T-cell (primary cell): ENCODE measurements at regions not wholly inside any gene's neighbourhood (a gene's known extent, or its start where the extent isn't known, plus 50 kb on each side); places are given as distances from the start of the nearest gene placed in this dataset.
A peak's percentile ranks its signal among the peaks of the same experiment; 100 is the strongest.

Experiments
- ATAC-seq, 4 experiments: fragments of 200-7000 bp in 3 of 4; fragments of 150-1000 bp in 1 of 4; cut with Tn5 transposase; replicated peaks in 1 of 4; 1 replicate in 3 of 4; 2 replicates in 1 of 4; pipeline ENCODE4 v1.10.0; 2021; ENCODE audit warnings: moderate library complexity in 3 of 4, mild to moderate bottlenecking in 2 of 4, moderate number of reproducible peaks in 1 of 4
- CTCF ChIA-PET, 2 donors: fragments of 300-600 bp; sonication (Branson Sonifier 250); formaldehyde crosslinking; loops; one replicate each; lab custom pipeline; 2022; ENCODE audit warnings: antibody characterized with exemption in 2 of 2; lab: Charles Lee
- POLR2A ChIA-PET, 2 donors: fragments of 300-600 bp; sonication (Branson Sonifier 250); formaldehyde crosslinking; loops; one replicate each; lab custom pipeline; 2022; ENCODE audit warnings: antibody characterized with exemption in 2 of 2; lab: Charles Lee
- DNase-seq, 35 experiments: peaks; one replicate each; pipeline versions ENCODE4 v3.0.0 to v3.0.0-alpha.2; 2013 to 2023
- H3K27ac ChIP-seq: one replicate; pipeline ENCODE4 v1.5.1; 2013; ENCODE audit warnings: low read length
- H3K27me3 ChIP-seq, 2 experiments: replicated peaks in 1 of 2; 1 replicate in 1 of 2; 2 replicates in 1 of 2; pipeline versions ENCODE4 v1.6.1 to v1.7.0; 2013; ENCODE audit warnings: low read length in 1 of 2, mixed read lengths in 1 of 2; ENCODE audit not compliant: control insufficient read depth in 2 of 2, insufficient read depth in 2 of 2; ENCODE audit errors: extremely low read depth in 1 of 2
- H3K36me3 ChIP-seq, 2 donors: 1 replicate in 1 of 2; 2 replicates in 1 of 2; pipeline versions ENCODE4 v1.6.1 to v1.7.0; 2013; ENCODE audit warnings: low read length in 1 of 2; ENCODE audit not compliant: control insufficient read depth in 2 of 2, insufficient read depth in 1 of 2; ENCODE audit errors: extremely low read depth in 1 of 2
- H3K4me1 ChIP-seq, 2 experiments: 1 replicate in 1 of 2; 2 replicates in 1 of 2; pipeline versions ENCODE4 v1.6.1 to v1.7.0; 2013; ENCODE audit warnings: low read length in 2 of 2, mixed read lengths in 1 of 2; ENCODE audit not compliant: insufficient read depth in 2 of 2, control insufficient read depth in 1 of 2; ENCODE audit errors: extremely low read depth in 1 of 2
- H3K4me3 ChIP-seq, 2 donors: 1 replicate in 1 of 2; 2 replicates in 1 of 2; pipeline versions ENCODE4 v1.5.1 to v1.7.0; 2013; ENCODE audit warnings: mild to moderate bottlenecking in 2 of 2, low read length in 1 of 2, moderate library complexity in 1 of 2; ENCODE audit not compliant: control insufficient read depth in 1 of 2; ENCODE audit errors: extremely low read depth in 1 of 2
- H3K9me3 ChIP-seq: 2 replicates; pipeline ENCODE4 v1.7.0; 2013
- H3K27ac Mint-ChIP-seq, 2 donors: one replicate each; pipeline ENCODE4 v1.8.0; 2020 to 2021; ENCODE audit warnings: mild to moderate bottlenecking in 2 of 2, mixed read lengths in 2 of 2
- H3K27me3 Mint-ChIP-seq, 2 donors: one replicate each; pipeline ENCODE4 v1.8.0; 2021 to 2022; ENCODE audit warnings: mixed read lengths in 2 of 2
- H3K36me3 Mint-ChIP-seq: one replicate; pipeline ENCODE4 v1.8.0; 2021; ENCODE audit warnings: mixed read lengths
- H3K4me1 Mint-ChIP-seq, 3 donors: one replicate each; pipeline ENCODE4 v1.8.0; 2020 to 2022; ENCODE audit warnings: mixed read lengths in 3 of 3, mild to moderate bottlenecking in 1 of 3
- H3K4me3 Mint-ChIP-seq, 3 donors: one replicate each; pipeline ENCODE4 v1.8.0; 2020 to 2022; ENCODE audit warnings: mild to moderate bottlenecking in 3 of 3, mixed read lengths in 3 of 3, moderate library complexity in 3 of 3
- H3K9me3 Mint-ChIP-seq, 3 donors: one replicate each; pipeline ENCODE4 v1.8.0; 2020 to 2022; ENCODE audit warnings: mixed read lengths in 3 of 3
- WGBS: methylation state at CpG from one replicate; pipeline ENCODE4 v1.1.5; 2013; ENCODE audit warnings: missing lambda C conversion rate; ENCODE audit not compliant: insufficient coverage; 5-methylcytosine and 5-hydroxymethylcytosine counted together

DNA sequence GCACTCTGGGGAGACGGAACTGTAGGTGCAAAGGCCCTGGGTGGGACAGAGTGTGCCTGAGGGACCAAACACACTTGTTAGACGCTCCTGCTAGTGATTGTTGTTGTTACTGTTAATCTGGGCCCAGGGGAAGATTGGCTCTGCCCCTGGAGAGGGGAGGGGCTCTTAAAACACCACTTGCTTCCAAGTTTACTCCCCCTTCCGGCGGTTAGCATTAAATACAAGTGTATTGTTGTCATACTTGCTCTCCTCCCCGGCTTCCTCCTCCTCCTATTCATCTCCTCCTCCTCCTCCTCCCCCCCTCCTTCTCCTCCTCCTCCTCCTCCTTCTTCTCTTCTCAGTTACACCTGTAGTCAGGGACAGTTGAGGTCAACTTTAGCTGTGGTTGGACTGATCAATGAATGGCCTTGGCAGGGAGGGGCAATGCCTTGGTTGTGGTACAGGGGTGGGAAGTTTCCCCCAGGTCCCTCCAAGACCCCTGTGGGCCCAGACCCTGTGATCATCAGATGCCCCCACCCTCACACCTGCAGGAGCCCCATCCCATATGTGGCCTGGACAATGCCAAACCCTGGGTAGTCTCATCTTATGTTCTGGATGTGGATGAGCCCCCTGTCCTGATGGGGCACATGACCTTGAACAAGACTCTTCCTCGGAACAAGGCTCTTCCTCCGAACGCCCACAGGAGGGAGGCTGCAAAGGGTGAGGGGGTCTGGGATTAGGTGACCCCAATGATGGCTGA is 217.3 kb downstream of the PTPRU start:
- Histone ChIP-seq H3K4me3 (no peak overlapping the region), H3K9me3 (no peaks in the 10 kb centered on the region), H3K4me1 (no peaks in the 10 kb centered on the region), H3K27ac (no peak overlapping the region), H3K27me3 (peaks cover 0 to 35% of the 10 kb centered on the region in 2 experiments), H3K36me3 (no peaks in the 10 kb centered on the region)
- ChIA-PET CTCF (no interaction called here), POLR2A (no interaction called here)
- ATAC-seq (no peak), DNase-seq (peak in 1 of 35 experiments; percentile 10)
- Mint-ChIP-seq H3K27me3 (peaks cover 14 to 19% of the 10 kb centered on the region in 2 donors), H3K4me1 (no peaks in the 10 kb centered on the region), H3K4me3 (no peak overlapping the region), H3K27ac (no peak overlapping the region), H3K36me3 (no peaks in the 10 kb centered on the region), H3K9me3 (no peaks in the 10 kb centered on the region)
- 59% methylated on average over 3 of the region's 8 CpGs for WGBS

DNA sequence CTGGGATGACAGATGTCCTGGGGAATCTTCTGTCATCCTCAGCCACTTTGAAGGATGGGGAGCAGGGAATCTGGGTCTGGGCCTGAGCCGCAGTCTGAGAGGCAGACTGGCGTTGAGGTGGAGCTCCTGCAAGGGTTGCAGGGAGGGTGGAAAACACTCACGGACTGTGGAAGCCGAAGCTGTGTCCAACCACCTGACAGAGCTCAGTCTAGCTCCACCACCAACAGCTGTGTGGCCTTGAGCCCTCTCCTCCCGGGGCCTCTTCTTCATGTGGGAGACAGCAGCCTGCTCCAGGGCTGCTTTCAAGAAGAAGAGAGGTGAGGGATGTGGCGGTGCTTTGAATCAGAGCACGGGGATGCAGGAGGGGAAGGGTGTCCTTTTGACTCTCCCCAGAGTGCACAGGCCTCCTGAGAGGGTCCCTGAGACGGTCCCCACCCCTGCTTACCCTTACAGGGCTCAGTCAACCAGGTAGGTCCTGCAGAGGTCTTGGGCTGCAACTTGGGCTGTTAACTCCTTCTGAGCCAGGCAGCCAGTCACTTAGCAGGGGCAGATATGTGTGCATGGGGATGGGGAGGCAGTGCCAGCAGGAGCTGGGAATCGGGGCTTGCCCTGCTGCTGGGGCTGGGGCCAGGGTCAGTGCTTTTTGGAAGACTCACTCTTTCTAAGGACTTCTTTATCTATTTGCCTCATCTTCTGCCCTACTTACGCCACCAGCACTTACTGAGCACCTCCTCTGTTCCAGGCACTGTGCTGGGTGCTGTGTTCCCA is 216.3 kb downstream of the PTPRU start:
- Mint-ChIP-seq H3K36me3 (no peaks in the 10 kb centered on the region), H3K9me3 (no peaks in the 10 kb centered on the region), H3K27me3 (peaks cover 14 to 15% of the 10 kb centered on the region in 2 donors), H3K4me3 (no peak overlapping the region), H3K4me1 (no peaks in the 10 kb centered on the region), H3K27ac (no peak overlapping the region)
- H3K9me3 ChIP-seq: no peaks in the 10 kb centered on the region
- ATAC-seq (no peak), DNase-seq (no peak)
- POLR2A ChIA-PET: no interaction called here
- H3K4me1 ChIP-seq: no peaks in the 10 kb centered on the region
- 60% methylated on average over 1 of the region's 10 CpGs for WGBS
- CTCF ChIA-PET: no interaction called here
- H3K36me3 ChIP-seq: no peaks in the 10 kb centered on the region
- H3K4me3 ChIP-seq: no peak overlapping the region
- H3K27me3 ChIP-seq: peaks cover 0 to 33% of the 10 kb centered on the region in 2 experiments
- no peak overlapping the region for H3K27ac ChIP-seq

DNA sequence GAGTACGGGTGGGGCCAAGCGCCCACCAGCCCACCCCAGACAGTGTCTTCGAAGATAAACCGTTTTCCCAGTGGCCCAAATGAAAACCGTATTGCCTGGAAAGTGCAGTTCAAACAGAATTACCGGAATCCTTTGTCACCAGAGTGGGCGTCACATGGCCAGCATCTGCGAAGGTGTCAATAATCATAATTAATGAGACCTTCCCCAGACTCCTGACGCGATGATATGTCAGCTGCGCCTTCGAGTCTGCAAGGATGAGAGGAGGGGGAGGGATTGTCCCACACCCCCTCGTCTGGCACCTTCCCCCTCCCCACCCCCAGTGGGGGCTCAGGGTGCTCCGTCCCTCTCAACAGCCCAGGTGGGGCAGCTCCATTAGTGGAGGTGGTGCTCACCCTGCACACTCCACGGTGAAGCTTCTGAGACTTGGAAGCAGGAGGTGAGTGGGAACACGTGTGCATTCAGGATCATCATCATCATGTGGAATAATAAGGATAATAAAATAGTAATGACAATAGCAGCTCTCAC is 215.1 kb downstream of the PTPRU start:
- no peaks in the 10 kb centered on the region for H3K9me3 ChIP-seq
- POLR2A ChIA-PET: no interaction called here
- H3K27me3 Mint-ChIP-seq: peaks cover 14 to 15% of the 10 kb centered on the region in 2 donors
- no peaks in the 10 kb centered on the region for H3K36me3 Mint-ChIP-seq
- H3K4me1 Mint-ChIP-seq: no peaks in the 10 kb centered on the region
- no peak overlapping the region for H3K4me3 Mint-ChIP-seq
- H3K27me3 ChIP-seq: peaks cover 0 to 37% of the 10 kb centered on the region in 2 experiments
- H3K27ac ChIP-seq: no peak overlapping the region
- no peaks in the 10 kb centered on the region for H3K9me3 Mint-ChIP-seq
- ATAC-seq (no peak), DNase-seq (no peak)
- H3K4me3 ChIP-seq: no peak overlapping the region
- WGBS: 67% methylated on average over 5 of the region's 16 CpGs
- H3K36me3 ChIP-seq: no peaks in the 10 kb centered on the region
- no peak overlapping the region for H3K27ac Mint-ChIP-seq
- H3K4me1 ChIP-seq: no peaks in the 10 kb centered on the region
- CTCF ChIA-PET: no interaction called here

DNA sequence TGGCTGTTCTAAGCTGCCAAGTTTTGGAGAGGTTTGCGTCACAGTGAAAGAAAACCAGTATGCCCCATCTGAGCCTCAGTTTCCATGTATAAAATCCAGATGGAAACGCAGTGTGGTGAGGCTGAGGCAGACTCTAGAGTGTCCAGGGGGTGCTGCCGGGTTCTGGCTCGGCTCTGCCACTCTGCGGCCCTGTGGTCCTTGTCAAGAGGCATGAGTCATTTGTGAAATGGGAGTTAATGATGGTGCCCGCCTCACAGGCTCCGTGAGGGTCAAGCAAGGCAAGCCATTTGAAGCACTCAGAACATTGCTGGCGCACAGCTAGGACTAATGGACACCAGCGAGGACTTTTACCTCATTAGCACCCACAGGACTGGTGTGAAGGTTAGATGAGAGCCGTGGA is 214.3 kb downstream of the PTPRU start:
- 70% methylated on average over 4 of the region's 10 CpGs for WGBS
- H3K4me1 ChIP-seq: no peaks in the 10 kb centered on the region
- no peaks in the 10 kb centered on the region for H3K9me3 Mint-ChIP-seq
- H3K4me3 Mint-ChIP-seq: no peak overlapping the region
- CTCF ChIA-PET: no interaction called here
- H3K9me3 ChIP-seq: no peaks in the 10 kb centered on the region
- no peak overlapping the region for H3K27ac ChIP-seq
- H3K36me3 ChIP-seq: no peaks in the 10 kb centered on the region
- H3K27me3 ChIP-seq: peaks cover 0 to 38% of the 10 kb centered on the region in 2 experiments
- POLR2A ChIA-PET: no interaction called here
- no peak for DNase-seq
- H3K4me1 Mint-ChIP-seq: no peaks in the 10 kb centered on the region
- no peak overlapping the region for H3K4me3 ChIP-seq
- H3K27me3 Mint-ChIP-seq: peaks cover 10 to 15% of the 10 kb centered on the region in 2 donors
- H3K36me3 Mint-ChIP-seq: no peaks in the 10 kb centered on the region
- no peak for ATAC-seq
- H3K27ac Mint-ChIP-seq: no peak overlapping the region

DNA sequence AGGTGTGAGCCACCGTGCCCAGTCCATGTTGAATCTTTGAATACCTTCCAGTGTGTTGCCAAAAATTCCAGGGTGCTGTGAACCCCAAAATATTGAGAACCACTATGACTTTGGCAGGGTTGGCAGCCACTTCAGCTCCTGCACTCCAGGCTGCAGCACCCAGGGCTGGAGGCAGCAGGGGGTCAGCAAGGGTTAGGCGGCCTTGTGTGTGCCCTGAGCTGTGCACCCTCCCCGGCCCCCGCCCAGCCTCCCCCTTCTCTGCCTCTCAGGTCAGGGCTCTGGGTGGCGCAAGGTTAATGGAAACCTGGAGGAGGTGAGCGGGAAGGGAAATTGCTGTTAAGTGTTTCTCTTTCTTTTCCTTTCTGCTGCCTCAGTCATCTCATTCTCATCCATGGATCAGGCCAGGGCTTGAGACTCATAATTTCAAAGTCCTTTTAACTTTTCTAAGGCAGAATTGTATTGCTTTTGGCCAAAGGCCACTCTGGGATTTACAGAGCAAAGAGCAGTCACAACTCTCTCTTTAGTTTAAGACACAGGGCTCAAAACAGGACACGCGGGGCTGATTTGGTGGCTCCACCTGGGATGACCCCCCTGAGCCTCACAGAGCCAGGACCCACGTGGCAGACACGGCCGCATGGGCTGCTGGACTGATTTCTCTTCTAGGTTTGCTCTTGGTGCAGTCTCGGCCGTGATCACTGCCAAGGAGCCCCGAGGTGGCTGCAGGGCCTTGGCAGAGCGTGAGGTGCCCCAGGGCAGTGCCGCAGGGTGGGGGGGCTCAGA is 212.3 kb downstream of the PTPRU start:
- Histone ChIP-seq H3K36me3 (no peaks in the 10 kb centered on the region), H3K4me1 (no peaks in the 10 kb centered on the region), H3K4me3 (no peak overlapping the region), H3K27ac (no peak overlapping the region), H3K27me3 (peaks cover 0 to 34% of the 10 kb centered on the region in 2 experiments), H3K9me3 (no peaks in the 10 kb centered on the region)
- H3K27ac Mint-ChIP-seq: no peak overlapping the region
- H3K27me3 Mint-ChIP-seq: peaks cover 11 to 12% of the 10 kb centered on the region in 2 donors
- H3K4me3 Mint-ChIP-seq: no peak overlapping the region
- ChIA-PET CTCF (no interaction called here), POLR2A (no interaction called here)
- no peak for DNase-seq
- no peaks in the 10 kb centered on the region for H3K36me3 Mint-ChIP-seq
- H3K4me1 Mint-ChIP-seq: no peaks in the 10 kb centered on the region
- WGBS: 79% methylated on average over 11 of the region's 16 CpGs
- no peak for ATAC-seq
- no peaks in the 10 kb centered on the region for H3K9me3 Mint-ChIP-seq

DNA sequence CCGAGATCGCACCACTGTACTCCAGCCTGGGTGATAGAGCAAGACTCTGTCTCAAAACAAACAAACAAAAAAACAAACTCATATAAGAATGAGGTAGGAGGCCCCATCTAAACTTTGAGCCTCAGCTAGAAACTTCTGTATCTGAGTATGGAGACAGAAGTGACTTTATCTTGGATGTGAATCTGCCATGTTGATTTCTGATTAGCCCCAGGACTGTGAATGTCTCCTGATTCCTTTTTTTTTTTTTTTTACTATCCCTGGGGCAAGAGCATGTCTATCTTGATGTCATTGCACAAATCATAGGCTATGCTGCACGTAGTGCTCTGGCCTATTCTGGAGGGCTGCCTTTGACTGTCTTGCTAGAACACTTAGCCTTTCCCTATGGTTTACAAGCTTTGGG is 211.0 kb downstream of the PTPRU start:
- ATAC-seq: no peak
- H3K27me3 ChIP-seq: peaks cover 3 to 29% of the 10 kb centered on the region in 2 experiments
- Mint-ChIP-seq H3K27me3 (peaks cover 16 to 18% of the 10 kb centered on the region in 2 donors), H3K4me1 (no peaks in the 10 kb centered on the region), H3K27ac (no peak overlapping the region), H3K4me3 (no peak overlapping the region), H3K9me3 (no peaks in the 10 kb centered on the region), H3K36me3 (no peaks in the 10 kb centered on the region)
- no peak overlapping the region for H3K27ac ChIP-seq
- DNase-seq: no peak
- ChIA-PET POLR2A (no interaction called here), CTCF (interaction anchor here in 1 of 2 donors (0.6 kb wide), 1 partner anchor 1271 kb away, joined by 6 read pairs; no protein-coding TSS in a partner anchor)
- no peaks in the 10 kb centered on the region for H3K9me3 ChIP-seq
- WGBS: 60% methylated on average over 1 of the region's 3 CpGs
- no peak overlapping the region for H3K4me3 ChIP-seq
- H3K4me1 ChIP-seq: no peaks in the 10 kb centered on the region
- no peaks in the 10 kb centered on the region for H3K36me3 ChIP-seq
